ENCODE measurements at regions not wholly inside any gene's neighbourhood (a gene's known extent, or its start where the extent isn't known, plus 50 kb on each side); places are given as distances from the start of the nearest gene placed in this dataset.

GRCh38 chr13:85742355-85742754 lies 56.9 kb downstream of the SLITRK6 start:
- no peak for DNase-seq (ENCODE audit: low read depth)

GRCh38 chr13:85741017-85741416 lies 58.2 kb downstream of the SLITRK6 start:
- no peak for DNase-seq (ENCODE audit: low read depth)

- peak; percentile 40 for DNase-seq (ENCODE audit: low read depth)
These were observed 60.4 kb downstream of the SLITRK6 start for GRCh38 chr13:85738696-85739320.

GRCh38 chr13:85737952-85738351 lies 61.3 kb downstream of the SLITRK6 start:
- DNase-seq (ENCODE audit: low read depth) = no peak

GRCh38 chr13:85729296-85729695 lies 69.9 kb downstream of the SLITRK6 start:
- DNase-seq (ENCODE audit: low read depth) = peak; percentile 61

GRCh38 chr13:85728811-85729210 lies 70.4 kb downstream of the SLITRK6 start:
- DNase-seq (ENCODE audit: low read depth) = no peak

GRCh38 chr13:85725433-85725832 lies 73.8 kb downstream of the SLITRK6 start:
- DNase-seq (ENCODE audit: low read depth) = no peak

GRCh38 chr13:85724546-85725432 lies 74.4 kb downstream of the SLITRK6 start:
- no peak for DNase-seq (ENCODE audit: low read depth)

- DNase-seq (ENCODE audit: low read depth) = no peak
These were observed 79.5 kb downstream of the SLITRK6 start for GRCh38 chr13:85719749-85720148.

- DNase-seq (ENCODE audit: low read depth) = no peak
These were observed 81.3 kb downstream of the SLITRK6 start for GRCh38 chr13:85717921-85718320.

GRCh38 chr13:85710545-85710944 lies 88.7 kb downstream of the SLITRK6 start:
- no peak for DNase-seq (ENCODE audit: low read depth)

GRCh38 chr13:85709721-85710120 lies 89.5 kb downstream of the SLITRK6 start:
- DNase-seq (ENCODE audit: low read depth) = no peak

GRCh38 chr13:85709072-85709471 lies 90.1 kb downstream of the SLITRK6 start:
- no peak for DNase-seq (ENCODE audit: low read depth)

- DNase-seq (ENCODE audit: low read depth) = peak; percentile 3
These were observed 98.3 kb downstream of the SLITRK6 start for GRCh38 chr13:85700906-85701305.

- peak; percentile 30 for DNase-seq (ENCODE audit: low read depth)
These were observed 101.0 kb downstream of the SLITRK6 start for GRCh38 chr13:85698256-85698655.

- DNase-seq (ENCODE audit: low read depth) = no peak
These were observed 104.2 kb downstream of the SLITRK6 start for GRCh38 chr13:85694992-85695391.

GRCh38 chr13:85693889-85694511 lies 105.2 kb downstream of the SLITRK6 start:
- peak; percentile 35 for DNase-seq (ENCODE audit: low read depth)

GRCh38 chr13:85690368-85690767 lies 108.9 kb downstream of the SLITRK6 start:
- DNase-seq (ENCODE audit: low read depth) = no peak

GRCh38 chr13:85685436-85685835 lies 113.8 kb downstream of the SLITRK6 start:
- no peak for DNase-seq (ENCODE audit: low read depth)

GRCh38 chr13:85675151-85675907 lies 123.9 kb downstream of the SLITRK6 start:
- DNase-seq (ENCODE audit: low read depth) = no peak

GRCh38 chr13:85671336-85671735 lies 127.9 kb downstream of the SLITRK6 start:
- no peak for DNase-seq (ENCODE audit: low read depth)

- DNase-seq (ENCODE audit: low read depth) = no peak
These were observed 132.9 kb downstream of the SLITRK6 start for GRCh38 chr13:85666356-85666755.
